Spleen (tissue), 11 donors: ENCODE measurements at regions not wholly inside any gene's neighbourhood (a gene's known extent, or its start where the extent isn't known, plus 50 kb on each side); places are given as distances from the start of the nearest gene placed in this dataset.

ENCODE experiments used
- DNase-seq: peaks from one replicate; pipeline ENCODE4 v3.0.0-alpha.2; 2020
- H3K27ac ChIP-seq, 8 donors: fragments of 200-600 bp; sonication (generic) in 7 of 8; 1 replicate in 4 of 8; 2 replicates in 4 of 8; pipeline versions ENCODE4 v1.5.0 to v1.8.0; 2016 to 2021; ENCODE audit warnings: inconsistent platforms in 4 of 8, mild to moderate bottlenecking in 4 of 8, moderate library complexity in 1 of 8
- H3K27me3 ChIP-seq, 7 donors: fragments of 200-600 bp; sonication (generic) in 6 of 7; replicated peaks in 1 of 7; 1 replicate in 4 of 7; 2 replicates in 3 of 7; pipeline versions ENCODE4 v1.5.0 to v1.8.0; 2016 to 2021; ENCODE audit warnings: inconsistent platforms in 3 of 7, mild to moderate bottlenecking in 1 of 7
- H3K36me3 ChIP-seq, 6 donors: fragments of 200-600 bp; sonication (generic) in 5 of 6; 1 replicate in 4 of 6; 2 replicates in 2 of 6; pipeline versions ENCODE4 v1.5.0 to v1.8.0; 2016 to 2021; ENCODE audit warnings: inconsistent platforms in 2 of 6
- H3K4me1 ChIP-seq, 6 donors: fragments of 200-600 bp; sonication (generic) in 5 of 6; 1 replicate in 3 of 6; 2 replicates in 3 of 6; pipeline versions ENCODE4 v1.5.0 to v1.8.0; 2016 to 2021; ENCODE audit warnings: inconsistent platforms in 3 of 6
- H3K4me3 ChIP-seq, 8 donors: fragments of 200-600 bp; sonication (generic) in 7 of 8; 1 replicate in 4 of 8; 2 replicates in 4 of 8; pipeline versions ENCODE4 v1.5.0 to v1.8.0; 2016 to 2021; ENCODE audit warnings: inconsistent platforms in 4 of 8, mild to moderate bottlenecking in 4 of 8, moderate library complexity in 2 of 8
- H3K9me3 ChIP-seq, 8 donors: fragments of 200-600 bp; sonication (generic) in 7 of 8; 1 replicate in 4 of 8; 2 replicates in 4 of 8; pipeline versions ENCODE4 v1.5.0 to v1.8.0; 2016 to 2021; ENCODE audit warnings: inconsistent platforms in 4 of 8
- POLR2A ChIP-seq, 3 donors: fragments of 450-650 bp; IDR thresholded peaks; one replicate each; pipeline ENCODE4 v1.5.1; 2017; ENCODE audit warnings: antibody characterized with exemption in 3 of 3, mild to moderate bottlenecking in 1 of 3
- POLR2AphosphoS5 ChIP-seq, 3 donors: sonication (generic); formaldehyde crosslinking; IDR thresholded peaks; one replicate each; pipeline ENCODE4 v1.5.1; 2017; ENCODE audit warnings: antibody characterized with exemption in 3 of 3
- WGBS, 5 donors: extraction: QIAGEN DNeasy Blood & Tissue Kit in 3 of 5; methylation state at CpG; one replicate each; pipeline versions ENCODE4 v1.1.5 to v1.1.7; 2013 to 2018; 5-methylcytosine and 5-hydroxymethylcytosine counted together
- intact Hi-C: fragments of 100-400 bp; cut with DNase I; formaldehyde crosslinking; loops from one replicate; pipeline ENCODE4 v1.15.0; 2023; ENCODE audit warnings: low total_unique reads
- TF ChIP-seq, protein P1 (sequence below), 11 experiments: fragments of 200-600 bp in 7 of 11; fragments of 450-650 bp in 4 of 11; sonication (generic) in 4 of 11; IDR thresholded peaks in 8 of 11; conservative IDR thresholded peaks in 3 of 11; 1 replicate in 7 of 11; 2 replicates in 4 of 11; pipeline versions ENCODE4 v1.4.0 to v1.8.0; 2016 to 2021; ENCODE audit warnings: antibody characterized with exemption in 11 of 11, inconsistent platforms in 4 of 11, mild to moderate bottlenecking in 1 of 11
- donor health status: healthy with polysubstance abuse.
- donor health status: DM: no; HTN: no; CAD: no; lungs with moderate emphysema.
- donor health status: DM: no; HTN: no; CAD: no.
- donor health status: Bipolar disorder and iron deficiency.
- donor health status: healthy.
- donor health status: DM: no; HTN: no; CAD: no.
- donor health status: DM: yes; HTN: yes; CAD: no.

DNA sequence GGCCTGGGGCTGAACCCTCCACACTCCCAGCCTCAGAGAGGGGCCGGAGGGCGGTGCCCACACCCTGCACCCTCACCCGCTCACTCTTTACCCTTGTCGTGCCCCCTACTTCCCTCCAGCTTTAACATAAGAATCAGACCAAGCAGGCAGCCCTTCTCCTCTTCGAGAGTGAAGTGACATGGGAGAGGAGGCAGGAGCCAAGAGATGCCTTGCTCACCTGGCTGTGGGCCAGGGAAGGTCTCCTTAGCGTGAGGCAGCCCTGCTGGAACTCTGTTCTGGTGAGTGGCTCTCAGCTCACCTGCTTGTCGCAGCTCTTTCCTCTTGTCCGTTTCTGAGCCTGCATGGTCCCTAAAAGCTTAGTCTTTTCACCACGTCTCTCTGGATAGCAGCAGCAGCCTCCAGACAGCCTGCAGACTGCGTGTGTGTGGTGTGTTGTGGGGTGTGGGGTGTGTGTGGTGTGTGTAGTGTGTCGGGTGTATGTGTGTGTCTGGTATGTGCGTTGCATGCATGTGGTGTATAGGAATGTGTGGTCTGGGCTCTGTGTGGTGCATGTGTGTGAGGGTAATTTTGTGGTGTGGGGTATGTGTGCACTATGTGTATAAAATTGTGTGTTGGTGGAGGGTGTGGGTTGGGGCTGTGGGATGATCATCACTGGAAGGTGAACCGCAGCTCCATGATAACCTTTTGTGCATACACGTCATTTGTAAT is 86.7 kb downstream of the CCDC185 start:
- Histone ChIP-seq H3K4me1 (no peaks in the 10 kb centered on the region), H3K36me3 (no peaks in the 10 kb centered on the region), H3K4me3 (no peak overlapping the region), H3K27me3 (peaks cover 0 to 51% (median 0%) of the 10 kb centered on the region in 7 donors), H3K9me3 (no peaks in the 10 kb centered on the region), H3K27ac (no peak overlapping the region)
- DNase-seq: no peak
- intact Hi-C loops: no loop called here
- TF ChIP-seq POLR2A (IDR thresholded peaks at IDR 0.05) (no peak), POLR2AphosphoS5 (IDR thresholded peaks at IDR 0.05) (no peak)
- TF ChIP-seq, protein P1, sequence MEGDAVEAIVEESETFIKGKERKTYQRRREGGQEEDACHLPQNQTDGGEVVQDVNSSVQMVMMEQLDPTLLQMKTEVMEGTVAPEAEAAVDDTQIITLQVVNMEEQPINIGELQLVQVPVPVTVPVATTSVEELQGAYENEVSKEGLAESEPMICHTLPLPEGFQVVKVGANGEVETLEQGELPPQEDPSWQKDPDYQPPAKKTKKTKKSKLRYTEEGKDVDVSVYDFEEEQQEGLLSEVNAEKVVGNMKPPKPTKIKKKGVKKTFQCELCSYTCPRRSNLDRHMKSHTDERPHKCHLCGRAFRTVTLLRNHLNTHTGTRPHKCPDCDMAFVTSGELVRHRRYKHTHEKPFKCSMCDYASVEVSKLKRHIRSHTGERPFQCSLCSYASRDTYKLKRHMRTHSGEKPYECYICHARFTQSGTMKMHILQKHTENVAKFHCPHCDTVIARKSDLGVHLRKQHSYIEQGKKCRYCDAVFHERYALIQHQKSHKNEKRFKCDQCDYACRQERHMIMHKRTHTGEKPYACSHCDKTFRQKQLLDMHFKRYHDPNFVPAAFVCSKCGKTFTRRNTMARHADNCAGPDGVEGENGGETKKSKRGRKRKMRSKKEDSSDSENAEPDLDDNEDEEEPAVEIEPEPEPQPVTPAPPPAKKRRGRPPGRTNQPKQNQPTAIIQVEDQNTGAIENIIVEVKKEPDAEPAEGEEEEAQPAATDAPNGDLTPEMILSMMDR (IDR thresholded peaks at IDR 0.05 in 8 of 11, conservative IDR thresholded peaks at IDR 0.05 in 3 of 11): no peak
- WGBS, 5 donors: 47 to 53% (median 50%) methylated on average over 14 of the region's 14 CpGs

DNA sequence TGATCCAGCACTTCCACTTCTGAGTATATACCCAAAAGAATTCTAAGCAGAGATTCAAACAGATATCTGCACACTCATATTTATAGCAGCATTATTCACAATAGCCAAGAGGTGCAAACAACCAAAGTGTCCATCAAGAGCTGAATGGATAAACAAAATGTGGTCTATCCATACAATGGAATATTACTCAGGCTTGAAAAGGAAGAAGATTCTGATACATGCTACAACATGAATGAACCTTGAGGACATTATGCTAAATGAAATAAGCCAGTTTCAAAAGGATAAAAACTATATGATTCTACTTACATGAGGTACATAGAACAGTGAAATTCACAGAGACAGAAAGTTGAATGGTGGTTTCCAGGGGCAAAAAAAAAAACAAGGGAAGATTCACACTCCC is 88.9 kb downstream of the CCDC185 start:
- TF ChIP-seq POLR2A (IDR thresholded peaks at IDR 0.05): no peak
- TF ChIP-seq POLR2AphosphoS5 (IDR thresholded peaks at IDR 0.05): no peak
- TF ChIP-seq, protein P1 (IDR thresholded peaks at IDR 0.05 in 8 of 11, conservative IDR thresholded peaks at IDR 0.05 in 3 of 11): no peak
- peaks cover 0 to 46% (median 0%) of the 10 kb centered on the region in 7 donors for H3K27me3 ChIP-seq
- intact Hi-C loops: no loop called here

DNA sequence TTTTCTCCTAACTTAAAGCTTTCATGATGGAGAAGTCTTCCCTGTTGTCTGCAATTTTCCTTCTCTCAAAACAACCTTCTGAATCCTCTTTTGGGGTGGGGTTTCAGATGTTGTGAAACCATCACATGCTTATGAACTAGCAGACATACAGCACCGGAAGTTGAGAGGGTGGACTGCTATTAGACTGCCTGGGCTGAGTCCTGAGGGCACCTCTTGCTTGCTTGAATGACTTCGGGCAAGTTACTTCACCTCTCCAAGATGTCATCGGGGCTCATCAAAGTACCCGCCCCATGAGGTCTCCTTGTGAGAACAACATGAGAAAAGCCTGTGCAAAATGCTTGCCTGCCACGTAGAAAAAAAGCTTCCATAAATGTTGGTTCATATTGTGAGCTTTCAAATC is 89.6 kb downstream of the CCDC185 start:
- intact Hi-C loops: no loop called here
- no peak overlapping the region for H3K4me3 ChIP-seq
- no peak for DNase-seq
- H3K27ac ChIP-seq: no peak overlapping the region
- H3K27me3 ChIP-seq: peaks cover 0 to 49% (median 0%) of the 10 kb centered on the region in 7 donors
- TF ChIP-seq POLR2A (IDR thresholded peaks at IDR 0.05): no peak
- TF ChIP-seq POLR2AphosphoS5 (IDR thresholded peaks at IDR 0.05): no peak
- TF ChIP-seq, protein P1 (IDR thresholded peaks at IDR 0.05 in 8 of 11, conservative IDR thresholded peaks at IDR 0.05 in 3 of 11): no peak
- WGBS, 5 donors: 70 to 81% (median 78%) methylated on average over 5 of the region's 5 CpGs
- no peaks in the 10 kb centered on the region for H3K4me1 ChIP-seq
- H3K36me3 ChIP-seq: no peaks in the 10 kb centered on the region
- no peaks in the 10 kb centered on the region for H3K9me3 ChIP-seq

More for the DNA sequence above, 88.9 kb downstream of the CCDC185 start:
- Histone ChIP-seq H3K4me1 (no peaks in the 10 kb centered on the region), H3K36me3 (no peaks in the 10 kb centered on the region), H3K9me3 (no peaks in the 10 kb centered on the region), H3K27ac (no peak overlapping the region), H3K4me3 (no peak overlapping the region)
- DNase-seq: no peak

DNA sequence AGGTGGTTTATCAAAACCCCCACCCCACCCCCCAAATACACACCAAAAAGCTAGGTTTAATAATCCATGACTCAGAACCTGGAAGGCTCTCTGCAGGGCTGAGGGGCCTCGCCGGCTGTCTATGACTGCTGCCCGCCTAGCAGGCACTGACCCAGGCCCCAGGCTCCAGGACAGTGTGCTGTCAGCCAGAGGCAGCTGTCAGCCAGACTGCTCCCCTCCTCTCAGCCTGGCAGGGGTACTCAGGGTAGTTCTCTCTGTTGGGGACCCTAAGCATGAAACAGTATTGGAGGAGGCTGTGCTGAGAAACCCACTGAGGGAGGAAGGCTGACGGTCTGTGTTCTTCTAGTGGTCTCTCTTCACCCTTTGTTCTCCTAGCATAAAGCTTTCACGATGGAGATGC is 90.3 kb downstream of the CCDC185 start:
- WGBS, 5 donors: 71 to 85% (median 82%) methylated on average over 5 of the region's 5 CpGs
- no peak for DNase-seq
- Histone ChIP-seq H3K36me3 (no peaks in the 10 kb centered on the region), H3K9me3 (no peaks in the 10 kb centered on the region), H3K4me3 (no peak overlapping the region), H3K4me1 (no peaks in the 10 kb centered on the region), H3K27me3 (peaks cover 0 to 47% (median 0%) of the 10 kb centered on the region in 7 donors), H3K27ac (no peak overlapping the region)
- no peak for TF ChIP-seq POLR2AphosphoS5 (IDR thresholded peaks at IDR 0.05)
- TF ChIP-seq, protein P1 (IDR thresholded peaks at IDR 0.05 in 8 of 11, conservative IDR thresholded peaks at IDR 0.05 in 3 of 11): no peak
- intact Hi-C loops: no loop called here
